ENCODE measurements at regions not wholly inside any gene's neighbourhood (a gene's known extent, or its start where the extent isn't known, plus 50 kb on each side); places are given as distances from the start of the nearest gene placed in this dataset.

DNA sequence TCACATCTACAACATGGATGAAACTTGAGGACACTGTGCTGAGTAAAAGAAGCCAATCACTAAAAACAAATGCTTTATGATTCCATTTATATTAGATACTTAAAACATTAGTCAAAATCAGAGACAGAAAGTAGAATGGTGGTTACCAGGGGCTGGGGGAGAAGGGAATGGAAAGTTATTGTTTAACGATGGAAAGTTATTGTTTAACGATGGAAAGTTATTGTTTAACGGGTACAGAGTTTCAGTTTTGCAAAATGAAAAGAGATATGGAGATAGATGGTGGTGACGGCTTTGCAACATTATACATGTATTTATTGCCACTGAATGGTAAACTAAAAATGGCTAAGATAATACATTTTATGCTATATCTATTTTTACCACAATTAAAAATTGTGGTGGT, 160.6 kb downstream of the TUBA3C start:
- Histone ChIP-seq H3K27me3 (no peaks in the 10 kb centered on the region), H3K36me3 (no peaks in the 10 kb centered on the region), H3K4me1 (no peaks in the 10 kb centered on the region), H3K9me3 (no peaks in the 10 kb centered on the region), H3K27ac (no peak overlapping the region), H3K4me3 (no peak overlapping the region)
- no peak for TF ChIP-seq EP300 (IDR thresholded peaks at IDR 0.05)
- TF ChIP-seq POLR2AphosphoS5 (IDR thresholded peaks at IDR 0.05): no peak
- TF ChIP-seq, protein P1, sequence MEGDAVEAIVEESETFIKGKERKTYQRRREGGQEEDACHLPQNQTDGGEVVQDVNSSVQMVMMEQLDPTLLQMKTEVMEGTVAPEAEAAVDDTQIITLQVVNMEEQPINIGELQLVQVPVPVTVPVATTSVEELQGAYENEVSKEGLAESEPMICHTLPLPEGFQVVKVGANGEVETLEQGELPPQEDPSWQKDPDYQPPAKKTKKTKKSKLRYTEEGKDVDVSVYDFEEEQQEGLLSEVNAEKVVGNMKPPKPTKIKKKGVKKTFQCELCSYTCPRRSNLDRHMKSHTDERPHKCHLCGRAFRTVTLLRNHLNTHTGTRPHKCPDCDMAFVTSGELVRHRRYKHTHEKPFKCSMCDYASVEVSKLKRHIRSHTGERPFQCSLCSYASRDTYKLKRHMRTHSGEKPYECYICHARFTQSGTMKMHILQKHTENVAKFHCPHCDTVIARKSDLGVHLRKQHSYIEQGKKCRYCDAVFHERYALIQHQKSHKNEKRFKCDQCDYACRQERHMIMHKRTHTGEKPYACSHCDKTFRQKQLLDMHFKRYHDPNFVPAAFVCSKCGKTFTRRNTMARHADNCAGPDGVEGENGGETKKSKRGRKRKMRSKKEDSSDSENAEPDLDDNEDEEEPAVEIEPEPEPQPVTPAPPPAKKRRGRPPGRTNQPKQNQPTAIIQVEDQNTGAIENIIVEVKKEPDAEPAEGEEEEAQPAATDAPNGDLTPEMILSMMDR (IDR thresholded peaks at IDR 0.05): no peak
- TF ChIP-seq POLR2A (IDR thresholded peaks at IDR 0.05): no peak
- no peak for DNase-seq (ENCODE audit: low spot score in 2 of 2)
- WGBS: 55% methylated on average over 4 of the region's 4 CpGs

DNA sequence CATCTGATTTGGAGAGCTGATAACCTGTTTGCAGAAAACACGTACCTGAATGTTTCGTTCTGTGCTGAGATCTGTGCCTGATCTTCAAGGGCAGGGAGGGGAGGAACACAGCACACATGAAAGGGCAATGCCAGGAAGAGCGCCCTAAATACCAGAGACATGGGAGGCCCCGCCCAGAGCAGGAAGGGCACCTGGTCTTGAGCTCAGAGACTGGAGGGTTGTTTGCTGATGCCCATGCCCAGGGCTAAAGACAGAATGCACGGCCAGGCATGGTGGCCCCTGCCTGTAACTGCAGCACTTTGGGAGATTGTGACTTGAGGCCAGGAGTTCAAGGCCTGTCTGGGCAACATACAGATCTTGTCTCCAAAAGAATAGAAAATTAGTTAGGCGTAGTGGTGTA, 183.2 kb downstream of the TUBA3C start:
- 76% methylated on average over 5 of the region's 6 CpGs for WGBS
- H3K4me3 ChIP-seq: no peak overlapping the region
- no peaks in the 10 kb centered on the region for H3K9me3 ChIP-seq
- H3K27ac ChIP-seq: peak overlapping the region; percentile 15
- H3K4me1 ChIP-seq: peaks cover 25% of the 10 kb centered on the region
- H3K36me3 ChIP-seq: no peaks in the 10 kb centered on the region
- no peak for DNase-seq (ENCODE audit: low spot score in 2 of 2)
- no peaks in the 10 kb centered on the region for H3K27me3 ChIP-seq
- TF ChIP-seq POLR2A (IDR thresholded peaks at IDR 0.05) (no peak), EP300 (IDR thresholded peaks at IDR 0.05) (no peak), POLR2AphosphoS5 (IDR thresholded peaks at IDR 0.05) (no peak)
- TF ChIP-seq, protein P1 (IDR thresholded peaks at IDR 0.05): no peak

DNA sequence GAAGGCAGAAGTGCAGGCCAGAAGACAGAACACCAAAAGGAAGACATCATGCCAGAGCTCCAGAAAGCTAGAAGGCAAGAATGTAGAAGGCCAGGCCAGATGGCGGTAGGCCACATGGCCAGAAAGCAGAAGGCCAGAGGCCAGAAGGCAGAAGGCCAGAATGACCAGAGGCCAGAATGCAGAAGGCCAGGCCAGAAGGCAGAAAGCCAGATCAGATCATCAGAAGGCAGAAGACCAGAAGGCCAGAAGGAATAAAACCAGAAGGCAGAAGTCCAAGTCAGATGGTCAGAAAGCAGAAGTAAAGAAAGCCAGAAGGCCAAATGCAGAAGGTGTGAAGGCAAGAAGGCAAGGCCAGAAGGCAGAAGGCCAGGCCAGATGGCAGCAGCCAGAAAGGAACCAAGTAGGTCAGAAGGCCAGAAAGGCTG, 185.0 kb downstream of the TUBA3C start:
- Histone ChIP-seq H3K27me3 (no peaks in the 10 kb centered on the region), H3K4me3 (no peak overlapping the region), H3K36me3 (no peaks in the 10 kb centered on the region), H3K4me1 (peaks cover 41% of the 10 kb centered on the region), H3K9me3 (no peaks in the 10 kb centered on the region), H3K27ac (no peak overlapping the region)
- TF ChIP-seq, protein P1 (IDR thresholded peaks at IDR 0.05): no peak
- no peak for TF ChIP-seq EP300 (IDR thresholded peaks at IDR 0.05)
- TF ChIP-seq POLR2A (IDR thresholded peaks at IDR 0.05): no peak
- TF ChIP-seq POLR2AphosphoS5 (IDR thresholded peaks at IDR 0.05): no peak
- 95% methylated on average over 1 of the region's 1 CpG for WGBS
- DNase-seq (ENCODE audit: low spot score in 2 of 2): no peak

DNA sequence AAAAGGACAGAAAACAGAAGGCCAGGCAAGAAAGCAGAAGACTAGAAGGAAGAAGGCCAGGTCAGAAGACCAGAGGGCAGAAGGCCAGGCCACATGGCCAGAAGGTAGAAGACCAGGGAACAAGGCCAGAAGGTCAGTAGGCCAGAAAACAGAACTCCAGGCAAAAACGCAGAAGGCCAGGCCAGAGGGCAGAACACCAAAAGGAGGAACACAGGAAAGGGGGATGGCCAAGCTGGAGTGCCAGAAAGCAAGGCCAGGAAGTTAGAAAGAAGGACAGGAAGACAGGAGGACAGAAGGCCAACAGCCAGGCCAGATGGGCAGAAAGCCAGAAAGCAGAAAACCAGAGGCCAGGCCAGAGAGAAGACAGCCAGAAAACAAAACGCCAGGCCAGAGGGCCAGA, 185.4 kb downstream of the TUBA3C start:
- no peak overlapping the region for H3K4me3 ChIP-seq
- H3K9me3 ChIP-seq: no peaks in the 10 kb centered on the region
- WGBS: 25% methylated on average over 2 of the region's 2 CpGs
- peaks cover 41% of the 10 kb centered on the region for H3K4me1 ChIP-seq
- H3K36me3 ChIP-seq: no peaks in the 10 kb centered on the region
- H3K27me3 ChIP-seq: no peaks in the 10 kb centered on the region
- H3K27ac ChIP-seq: no peak overlapping the region
- no peak for DNase-seq (ENCODE audit: low spot score in 2 of 2)
- TF ChIP-seq POLR2AphosphoS5 (IDR thresholded peaks at IDR 0.05) (no peak), EP300 (IDR thresholded peaks at IDR 0.05) (no peak), POLR2A (IDR thresholded peaks at IDR 0.05) (no peak)
- TF ChIP-seq, protein P1 (IDR thresholded peaks at IDR 0.05): no peak

DNA sequence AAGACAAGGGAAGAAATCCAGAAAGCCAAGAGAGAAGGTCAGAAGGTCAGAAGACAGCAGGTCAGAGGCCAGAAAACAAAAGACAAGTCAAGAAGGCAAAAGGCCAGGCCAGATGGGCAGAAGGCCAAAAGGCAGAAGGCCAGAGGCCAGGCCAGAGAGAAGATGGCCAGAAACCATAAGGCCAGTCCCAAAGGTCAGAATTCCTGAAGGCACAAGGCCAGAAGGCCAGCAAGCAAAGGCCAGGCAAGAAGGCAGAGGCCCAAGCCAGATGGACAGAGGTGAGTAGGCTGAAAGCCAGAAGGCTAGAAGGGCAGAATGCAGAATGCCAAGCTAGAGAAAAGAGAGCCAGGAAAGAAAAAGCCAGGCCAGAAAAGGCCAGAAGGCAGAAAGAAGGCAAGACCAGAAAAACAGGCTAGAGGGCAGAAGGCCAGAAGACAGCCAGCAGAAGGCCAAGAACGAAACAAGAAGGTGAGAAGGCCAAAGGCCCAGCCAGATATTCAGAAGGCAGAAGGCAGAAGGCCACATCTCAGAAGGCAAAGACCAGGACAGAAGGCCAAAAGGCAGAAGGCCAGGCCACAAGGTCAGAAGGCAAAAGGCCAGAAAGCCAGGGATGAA, 186.3 kb downstream of the TUBA3C start:
- Histone ChIP-seq H3K9me3 (no peaks in the 10 kb centered on the region), H3K4me3 (no peak overlapping the region), H3K27ac (no peak overlapping the region), H3K36me3 (no peaks in the 10 kb centered on the region), H3K4me1 (peaks cover 41% of the 10 kb centered on the region), H3K27me3 (no peaks in the 10 kb centered on the region)
- TF ChIP-seq POLR2A (IDR thresholded peaks at IDR 0.05) (no peak), POLR2AphosphoS5 (IDR thresholded peaks at IDR 0.05) (no peak), EP300 (IDR thresholded peaks at IDR 0.05) (no peak)
- TF ChIP-seq, protein P1 (IDR thresholded peaks at IDR 0.05): no peak
- WGBS: 50% methylated on average over 1 of the region's 1 CpG
- DNase-seq (ENCODE audit: low spot score in 2 of 2): no peak
